Nephron (organoid): ENCODE measurements at regions not wholly inside any gene's neighbourhood (a gene's known extent, or its start where the extent isn't known, plus 50 kb on each side); places are given as distances from the start of the nearest gene placed in this dataset.

ENCODE experiments used
- H3K27ac Mint-ChIP-seq, 3 experiments: 2 replicates each; pipeline ENCODE4 v1.8.0; 2020; ENCODE audit warnings: mixed read lengths in 3 of 3, mild to moderate bottlenecking in 2 of 3, moderate library complexity in 1 of 3
- H3K27me3 Mint-ChIP-seq: 2 replicates; pipeline ENCODE4 v1.8.0; 2021; ENCODE audit warnings: low read depth, mild to moderate bottlenecking, moderate library complexity, mixed read lengths
- H3K36me3 Mint-ChIP-seq: 2 replicates; pipeline ENCODE4 v1.8.0; 2020; ENCODE audit warnings: low read depth, mixed read lengths
- H3K4me1 Mint-ChIP-seq: 2 replicates; pipeline ENCODE4 v1.8.0; 2020; ENCODE audit warnings: mixed read lengths
- H3K4me3 Mint-ChIP-seq, 3 experiments: 2 replicates each; pipeline ENCODE4 v1.8.0; 2020; ENCODE audit warnings: mild to moderate bottlenecking in 3 of 3, mixed read lengths in 3 of 3, moderate library complexity in 2 of 3
- H3K9me3 Mint-ChIP-seq: 2 replicates; pipeline ENCODE4 v1.8.0; 2020; ENCODE audit warnings: mixed read lengths
- CTCF ChIP-seq, 3 experiments: fragments of 200-600 bp; sonication (generic); IDR thresholded peaks; one replicate each; pipeline ENCODE4 v1.5.0; 2021; ENCODE audit warnings: antibody characterized with exemption in 3 of 3; ENCODE audit not compliant: unreplicated experiment in 3 of 3

DNA sequence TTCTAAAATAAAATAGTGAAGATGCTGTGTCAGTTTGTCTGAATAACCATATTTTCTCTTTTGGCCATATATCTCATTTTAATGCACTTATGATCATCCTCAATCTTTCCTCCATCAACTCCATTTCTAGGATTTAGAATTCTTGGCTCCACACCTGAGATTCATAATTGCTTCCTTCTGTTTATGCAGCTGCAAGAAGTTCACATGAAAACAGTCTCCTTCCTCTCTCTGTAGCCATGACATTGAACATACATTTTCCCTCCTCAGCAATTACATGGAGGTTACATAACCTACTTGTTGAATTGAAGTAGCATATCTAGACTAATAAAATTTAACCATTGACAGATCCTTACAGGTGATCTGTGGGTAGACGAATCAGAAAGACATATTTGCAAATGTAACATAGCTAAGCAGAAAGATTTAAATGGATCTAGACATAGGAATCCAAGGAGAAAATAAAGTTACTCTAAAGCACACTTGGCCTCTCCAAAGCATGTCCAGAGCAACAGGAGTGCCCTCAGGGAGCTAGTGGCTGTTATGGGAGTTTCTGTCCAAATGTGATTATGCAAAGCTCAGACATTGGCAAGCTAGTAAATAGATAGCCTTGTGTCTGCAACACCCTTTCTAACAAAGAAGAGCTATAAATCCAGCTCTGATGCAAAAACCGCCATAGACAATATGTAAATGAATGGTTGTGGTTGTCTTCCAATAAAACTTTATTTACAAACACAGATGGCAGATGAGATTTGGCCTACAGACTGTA is 119.9 kb upstream of the MPPED2 start:
- H3K27me3 Mint-ChIP-seq, result peaks cover 4% of the 10 kb centered on the region
- no peaks in the 10 kb centered on the region for H3K9me3 Mint-ChIP-seq
- peaks cover 14% of the 10 kb centered on the region for H3K4me1 Mint-ChIP-seq
- H3K4me3 Mint-ChIP-seq, result no peak overlapping the region
- no peak for TF ChIP-seq CTCF (IDR thresholded peaks at IDR 0.05; ENCODE audit: unreplicated experiment in 3 of 3)
- H3K27ac Mint-ChIP-seq, result peak overlapping the region in 2 of 3 experiments; percentile 11 to 61
- H3K36me3 Mint-ChIP-seq, result no peaks in the 10 kb centered on the region

DNA sequence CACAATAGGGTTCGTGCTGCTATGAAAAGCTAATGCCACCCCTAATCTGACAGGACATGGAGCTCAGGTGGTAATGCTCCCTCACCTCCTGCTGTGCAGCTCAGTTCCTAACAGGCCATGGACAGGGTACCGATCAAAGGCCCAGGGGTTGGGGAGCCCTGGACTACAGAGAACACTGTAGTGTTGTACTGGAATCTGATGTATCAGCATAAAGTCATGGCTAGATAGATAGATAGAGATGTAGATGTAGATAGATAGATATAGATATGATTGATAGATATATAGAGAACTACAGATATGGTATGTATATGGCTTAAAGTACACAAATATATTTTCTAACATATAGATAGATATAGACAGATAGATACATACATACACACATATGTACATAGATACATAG is 112.3 kb upstream of the MPPED2 start:
- Mint-ChIP-seq H3K4me1 (no peaks in the 10 kb centered on the region), H3K9me3 (no peaks in the 10 kb centered on the region), H3K36me3 (no peaks in the 10 kb centered on the region), H3K27me3 (no peaks in the 10 kb centered on the region), H3K27ac (no peak overlapping the region), H3K4me3 (no peak overlapping the region)
- no peak for TF ChIP-seq CTCF (IDR thresholded peaks at IDR 0.05; ENCODE audit: unreplicated experiment in 3 of 3)

DNA sequence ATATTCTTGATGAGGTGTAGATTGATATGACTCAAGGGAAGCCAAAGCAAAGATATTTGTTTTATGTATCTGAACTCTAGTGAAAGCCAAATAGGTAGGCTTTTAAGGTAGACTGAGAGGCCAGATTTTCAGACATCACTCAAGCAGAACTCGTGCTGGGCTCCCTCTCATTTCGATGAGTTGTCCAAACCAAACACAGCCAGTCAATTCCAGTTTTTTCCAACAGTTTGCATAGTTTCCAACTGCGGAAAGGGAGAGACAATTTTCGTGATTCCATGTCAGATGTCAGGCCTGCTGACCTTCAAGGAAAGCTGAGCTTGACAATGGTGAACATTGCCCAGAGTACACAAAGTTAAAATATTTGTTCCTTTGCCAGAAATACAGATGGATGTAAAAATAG is 110.9 kb upstream of the MPPED2 start:
- Mint-ChIP-seq H3K4me1 (no peaks in the 10 kb centered on the region), H3K27ac (peak overlapping the region in 1 of 3 experiments; percentile 31), H3K9me3 (peaks cover 4% of the 10 kb centered on the region), H3K36me3 (no peaks in the 10 kb centered on the region), H3K27me3 (no peaks in the 10 kb centered on the region), H3K4me3 (no peak overlapping the region)
- TF ChIP-seq CTCF (IDR thresholded peaks at IDR 0.05; ENCODE audit: unreplicated experiment in 3 of 3), result no peak

- peaks cover 6% of the 10 kb centered on the region for H3K27me3 Mint-ChIP-seq
Measured at GRCh38 chr11:30684772-30685171, 98.6 kb upstream of the MPPED2 start.

GRCh38 chr11:30683176-30683575 is 97.0 kb upstream of the MPPED2 start:
- TF ChIP-seq CTCF (IDR thresholded peaks at IDR 0.05; ENCODE audit: unreplicated experiment in 3 of 3), result no peak
- Mint-ChIP-seq H3K36me3 (no peaks in the 10 kb centered on the region), H3K27me3 (no peaks in the 10 kb centered on the region), H3K4me3 (no peak overlapping the region), H3K9me3 (peaks cover 7% of the 10 kb centered on the region), H3K4me1 (no peaks in the 10 kb centered on the region), H3K27ac (no peak overlapping the region)

More at GRCh38 chr11:30684772-30685171, 98.6 kb upstream of the MPPED2 start:
- no peaks in the 10 kb centered on the region for H3K36me3 Mint-ChIP-seq
- no peak overlapping the region for H3K4me3 Mint-ChIP-seq
- no peaks in the 10 kb centered on the region for H3K4me1 Mint-ChIP-seq
- TF ChIP-seq CTCF (IDR thresholded peaks at IDR 0.05; ENCODE audit: unreplicated experiment in 3 of 3), result no peak
- H3K27ac Mint-ChIP-seq, result no peak overlapping the region
- H3K9me3 Mint-ChIP-seq, result peaks cover 19% of the 10 kb centered on the region

GRCh38 chr11:30666817-30667216 is 80.7 kb upstream of the MPPED2 start:
- Mint-ChIP-seq H3K9me3 (peaks cover 9% of the 10 kb centered on the region), H3K27me3 (no peaks in the 10 kb centered on the region), H3K4me3 (no peak overlapping the region), H3K4me1 (no peaks in the 10 kb centered on the region), H3K36me3 (peaks cover 4% of the 10 kb centered on the region), H3K27ac (no peak overlapping the region)
- TF ChIP-seq CTCF (IDR thresholded peaks at IDR 0.05; ENCODE audit: unreplicated experiment in 3 of 3), result no peak
